ENCODE measurements at regions not wholly inside any gene's neighbourhood (a gene's known extent, or its start where the extent isn't known, plus 50 kb on each side); places are given as distances from the start of the nearest gene placed in this dataset.
A peak's percentile ranks its signal among the peaks of the same experiment; 100 is the strongest.

- 58 to 72% (median 69%) methylated on average over 1 of the region's 1 CpG for WGBS, 4 donors
- Histone ChIP-seq H3K9me3 (replicated peaks in 1 of 3) (no peaks in the 10 kb centered on the region), H3K36me3 (replicated peaks in 1 of 2) (no peaks in the 10 kb centered on the region), H3K27ac (no peak overlapping the region), H3K4me3 (no peak overlapping the region), H3K27me3 (no peaks in the 10 kb centered on the region), H3K4me1 (replicated peaks in 1 of 2) (no peaks in the 10 kb centered on the region)
- intact Hi-C loops (cut with DNase I) = no loop called here
- TF ChIP-seq POLR2A (IDR thresholded peaks at IDR 0.05) = no peak
- TF ChIP-seq, protein P1, sequence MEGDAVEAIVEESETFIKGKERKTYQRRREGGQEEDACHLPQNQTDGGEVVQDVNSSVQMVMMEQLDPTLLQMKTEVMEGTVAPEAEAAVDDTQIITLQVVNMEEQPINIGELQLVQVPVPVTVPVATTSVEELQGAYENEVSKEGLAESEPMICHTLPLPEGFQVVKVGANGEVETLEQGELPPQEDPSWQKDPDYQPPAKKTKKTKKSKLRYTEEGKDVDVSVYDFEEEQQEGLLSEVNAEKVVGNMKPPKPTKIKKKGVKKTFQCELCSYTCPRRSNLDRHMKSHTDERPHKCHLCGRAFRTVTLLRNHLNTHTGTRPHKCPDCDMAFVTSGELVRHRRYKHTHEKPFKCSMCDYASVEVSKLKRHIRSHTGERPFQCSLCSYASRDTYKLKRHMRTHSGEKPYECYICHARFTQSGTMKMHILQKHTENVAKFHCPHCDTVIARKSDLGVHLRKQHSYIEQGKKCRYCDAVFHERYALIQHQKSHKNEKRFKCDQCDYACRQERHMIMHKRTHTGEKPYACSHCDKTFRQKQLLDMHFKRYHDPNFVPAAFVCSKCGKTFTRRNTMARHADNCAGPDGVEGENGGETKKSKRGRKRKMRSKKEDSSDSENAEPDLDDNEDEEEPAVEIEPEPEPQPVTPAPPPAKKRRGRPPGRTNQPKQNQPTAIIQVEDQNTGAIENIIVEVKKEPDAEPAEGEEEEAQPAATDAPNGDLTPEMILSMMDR (IDR thresholded peaks at IDR 0.05) = no peak
- no peak for DNase-seq
Measured at GRCh38 chr6:74312081-74312480, 616.1 kb downstream of the CD109 start.

GRCh38 chr6:74311431-74311830, 615.4 kb downstream of the CD109 start:
- H3K9me3 ChIP-seq (replicated peaks in 1 of 3) = no peaks in the 10 kb centered on the region
- no peak overlapping the region for H3K27ac ChIP-seq
- intact Hi-C loops (cut with DNase I) = no loop called here
- H3K4me1 ChIP-seq (replicated peaks in 1 of 2) = no peaks in the 10 kb centered on the region
- H3K4me3 ChIP-seq = no peak overlapping the region
- DNase-seq = no peak
- no peak for TF ChIP-seq POLR2A (IDR thresholded peaks at IDR 0.05)
- TF ChIP-seq, protein P1 (IDR thresholded peaks at IDR 0.05) = no peak
- no peaks in the 10 kb centered on the region for H3K27me3 ChIP-seq
- no peaks in the 10 kb centered on the region for H3K36me3 ChIP-seq (replicated peaks in 1 of 2)
- WGBS, 4 donors = 51 to 64% (median 57%) methylated on average over 2 of the region's 2 CpGs

- no peaks in the 10 kb centered on the region for H3K4me1 ChIP-seq (replicated peaks in 1 of 2)
- intact Hi-C loops (cut with DNase I) = no loop called here
- no peaks in the 10 kb centered on the region for H3K9me3 ChIP-seq (replicated peaks in 1 of 3)
- no peaks in the 10 kb centered on the region for H3K27me3 ChIP-seq
- DNase-seq = no peak
- no peaks in the 10 kb centered on the region for H3K36me3 ChIP-seq (replicated peaks in 1 of 2)
- no peak overlapping the region for H3K4me3 ChIP-seq
- TF ChIP-seq, protein P1 (IDR thresholded peaks at IDR 0.05) = no peak
- no peak for TF ChIP-seq POLR2A (IDR thresholded peaks at IDR 0.05)
- WGBS, 4 donors = 34 to 65% (median 54%) methylated on average over 3 of the region's 3 CpGs
- no peak overlapping the region for H3K27ac ChIP-seq
Measured at GRCh38 chr6:74289884-74290283, 593.9 kb downstream of the CD109 start.

- intact Hi-C loops (cut with DNase I) = no loop called here
- peak in 1 of 7 donors; percentile 2 for DNase-seq
- no peak for TF ChIP-seq POLR2A (IDR thresholded peaks at IDR 0.05)
- TF ChIP-seq, protein P1 (IDR thresholded peaks at IDR 0.05) = no peak
- WGBS, 4 donors = 59 to 73% (median 66%) methylated on average over 3 of the region's 3 CpGs
- H3K27ac ChIP-seq = no peak overlapping the region
- no peaks in the 10 kb centered on the region for H3K4me1 ChIP-seq (replicated peaks in 1 of 2)
- H3K36me3 ChIP-seq (replicated peaks in 1 of 2) = no peaks in the 10 kb centered on the region
- H3K27me3 ChIP-seq = no peaks in the 10 kb centered on the region
- H3K4me3 ChIP-seq = no peak overlapping the region
- H3K9me3 ChIP-seq (replicated peaks in 1 of 3) = no peaks in the 10 kb centered on the region
Measured at GRCh38 chr6:74287932-74288331, 591.9 kb downstream of the CD109 start.
